T-helper 2 cell treated with Interferon-gamma antibody and Interleukin-4, amounts not matched to agents 100 ng/mL and 5 ng/mL, for 36 hours (primary cell): ENCODE measurements at regions not wholly inside any gene's neighbourhood (a gene's known extent, or its start where the extent isn't known, plus 50 kb on each side); places are given as distances from the start of the nearest gene placed in this dataset.
"Not testable (repeated sequence)": the region's sequence is repeated elsewhere in the genome, so short reads cannot be mapped to it uniquely, and the experiment has no call there.

Experiments used
- intact Hi-C: fragments of 100-400 bp; cut with micrococcal nuclease; formaldehyde crosslinking; loops from one replicate; pipeline ENCODE4 v1.15.1; 2023

GRCh38 chr2:16028644-16029043 is 88.3 kb downstream of the MYCN start:
- intact Hi-C loops = no loop called here

GRCh38 chr2:16026816-16027501 is 86.6 kb downstream of the MYCN start:
- intact Hi-C loops = no loop called here

GRCh38 chr2:16025876-16026640 is 85.7 kb downstream of the MYCN start:
- intact Hi-C loops = no loop called here

DNA sequence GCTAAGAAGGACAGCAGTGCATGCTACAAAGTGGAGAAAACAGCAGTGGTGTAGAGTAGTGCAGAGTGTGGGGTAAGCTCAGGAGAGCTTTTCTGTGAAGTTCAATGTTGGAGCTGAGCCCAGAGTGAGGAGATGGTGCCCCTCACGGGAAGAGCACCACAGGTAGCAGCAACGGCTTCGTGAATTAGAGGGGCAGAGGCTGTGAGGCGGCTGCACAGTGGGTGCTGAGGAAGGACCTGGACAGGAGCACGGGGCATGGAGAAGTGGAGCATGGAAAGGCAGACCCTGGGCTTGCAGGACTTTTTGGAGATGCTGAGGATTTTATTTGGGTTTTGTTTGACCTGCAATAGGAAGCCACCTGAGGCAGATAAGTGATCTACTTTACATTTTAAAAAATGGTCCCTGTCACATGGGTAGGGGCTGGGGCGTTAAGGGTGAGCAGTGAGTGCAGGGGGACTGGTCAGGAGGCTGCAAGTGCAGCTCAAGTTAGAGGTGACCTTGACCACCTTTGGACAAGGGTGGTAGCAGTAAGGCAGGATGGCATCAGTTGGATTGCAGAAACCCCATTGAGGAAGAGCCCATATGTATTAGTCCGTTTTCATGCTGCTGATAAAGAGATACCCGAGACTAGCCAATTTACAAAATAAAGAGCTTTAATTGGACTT is 85.0 kb downstream of the MYCN start:
- intact Hi-C loops = no loop called here

- intact Hi-C loops = not testable (repeated sequence)
Observed at GRCh38 chr2:16024628-16025027, 84.3 kb downstream of the MYCN start.

GRCh38 chr2:16023506-16024360 is 83.4 kb downstream of the MYCN start:
- intact Hi-C loops = no loop called here

GRCh38 chr2:16022548-16023240 is 82.3 kb downstream of the MYCN start:
- intact Hi-C loops = no loop called here

- intact Hi-C loops = no loop called here
Observed at GRCh38 chr2:16021611-16022363, 81.4 kb downstream of the MYCN start.

GRCh38 chr2:16020389-16021008 is 80.1 kb downstream of the MYCN start:
- intact Hi-C loops = no loop called here

DNA sequence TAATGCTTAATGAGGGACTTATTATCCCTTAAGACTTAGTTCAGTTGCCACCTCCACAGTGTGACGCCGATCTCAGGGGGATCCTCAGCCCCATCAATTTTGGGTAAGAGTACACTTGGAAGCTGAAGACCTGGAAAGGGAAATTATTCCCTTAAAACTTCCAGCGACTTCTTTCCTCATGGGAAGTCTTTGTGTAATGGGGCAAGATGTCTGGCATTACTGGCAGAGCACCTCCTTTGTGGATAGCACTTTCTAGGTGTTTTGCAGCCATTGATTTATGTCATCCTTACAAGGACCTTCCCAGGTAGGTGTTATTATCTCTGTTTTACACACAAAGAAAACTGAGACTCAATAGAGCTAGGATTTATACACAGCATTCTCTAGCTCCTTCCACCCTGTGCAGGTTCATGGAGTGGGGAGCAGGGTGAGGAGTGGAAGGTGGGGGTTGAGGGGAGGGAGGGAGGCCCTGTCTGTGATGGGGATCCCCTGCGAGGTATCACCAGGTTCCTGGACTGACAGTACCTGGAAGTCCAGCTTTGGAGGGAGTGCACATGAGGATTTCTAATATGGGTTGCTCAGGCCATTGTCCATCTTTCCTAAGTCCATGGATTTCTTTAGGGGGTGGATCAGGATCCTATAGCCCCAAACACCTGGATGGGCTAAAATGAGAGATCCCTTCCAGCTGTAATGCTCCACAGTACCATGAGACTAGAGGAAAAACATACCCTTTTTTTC is 79.4 kb downstream of the MYCN start:
- intact Hi-C loops = no loop called here

GRCh38 chr2:16019060-16019480 is 78.7 kb downstream of the MYCN start:
- intact Hi-C loops = no loop called here

- intact Hi-C loops = no loop called here
Observed at GRCh38 chr2:16018277-16019059, 78.1 kb downstream of the MYCN start.

GRCh38 chr2:16016282-16016681 is 75.9 kb downstream of the MYCN start:
- intact Hi-C loops = no loop called here

GRCh38 chr2:16015903-16016265 is 75.5 kb downstream of the MYCN start:
- intact Hi-C loops = no loop called here

DNA sequence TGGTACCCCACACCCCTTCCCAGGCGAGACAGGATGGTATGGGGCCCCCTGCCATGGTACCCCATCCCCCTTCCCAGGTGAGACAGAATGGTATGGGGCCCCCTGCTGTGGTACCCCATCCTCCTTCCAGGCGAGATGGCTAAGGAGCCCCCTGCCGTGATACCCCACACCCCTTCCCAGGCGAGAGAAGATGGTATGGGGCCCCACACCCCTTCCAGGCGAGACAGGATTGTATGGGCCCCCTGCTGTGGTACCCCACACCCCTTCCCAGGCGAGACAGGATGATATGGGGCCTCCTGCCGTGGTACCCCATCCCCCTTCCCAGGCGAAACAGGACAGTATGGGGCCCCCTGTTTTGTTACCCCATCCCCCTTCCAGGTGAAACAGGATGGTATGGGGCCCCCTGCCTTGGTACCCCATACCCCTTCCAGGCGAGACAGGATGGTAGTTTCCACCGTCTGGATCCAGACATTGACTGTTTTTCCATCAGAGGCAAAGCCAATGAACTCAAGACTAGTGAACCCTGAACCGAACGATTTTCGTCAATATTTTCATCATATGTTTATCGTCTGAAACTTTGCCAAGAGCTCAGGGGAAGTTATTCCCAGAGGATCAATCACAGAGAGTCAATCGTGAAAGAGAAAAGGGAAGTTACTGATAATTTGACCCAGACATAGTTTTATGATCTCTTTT is 75.0 kb downstream of the MYCN start:
- intact Hi-C loops = no loop called here

DNA sequence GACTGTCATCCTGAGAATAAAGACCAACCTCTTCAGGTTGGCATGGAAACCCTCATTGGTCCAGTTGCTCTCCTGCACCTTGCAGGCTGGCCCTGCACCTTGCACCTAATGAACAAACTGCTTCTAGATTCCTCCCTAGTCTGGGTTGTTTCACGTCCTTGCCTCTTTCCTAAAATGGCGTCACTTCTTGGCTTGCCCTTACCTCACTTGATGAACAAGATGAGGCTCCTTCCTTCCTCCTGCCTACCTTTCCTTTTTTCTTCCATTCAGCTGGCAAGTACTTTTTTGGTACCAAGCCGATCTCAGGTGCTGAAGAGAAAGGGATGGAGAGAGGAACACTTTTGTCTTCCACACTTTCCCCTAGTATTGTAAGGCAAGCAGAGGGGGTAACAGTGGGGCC is 74.5 kb downstream of the MYCN start:
- intact Hi-C loops = no loop called here

- intact Hi-C loops = no loop called here
Observed at GRCh38 chr2:16014041-16014787, 73.9 kb downstream of the MYCN start.
